Neural crest cell (in vitro differentiated cells): ENCODE measurements at regions not wholly inside any gene's neighbourhood (a gene's known extent, or its start where the extent isn't known, plus 50 kb on each side); places are given as distances from the start of the nearest gene placed in this dataset.

Experiments
- DNase-seq: peaks from one replicate; pipeline ENCODE4 v3.0.0; 2021; ENCODE audit warnings: low read depth, mixed read lengths, low spot score
- H3K27ac Mint-ChIP-seq: one replicate; pipeline ENCODE4 v1.8.0; 2021; ENCODE audit warnings: mild to moderate bottlenecking, mixed read lengths; ENCODE audit not compliant: unreplicated experiment
- H3K27me3 Mint-ChIP-seq: 2 replicates; pipeline ENCODE4 v1.8.0; 2021; ENCODE audit warnings: low read depth, mild to moderate bottlenecking, mixed read lengths
- H3K36me3 Mint-ChIP-seq: 2 replicates; pipeline ENCODE4 v1.8.0; 2021; ENCODE audit warnings: low read depth, mild to moderate bottlenecking, mixed read lengths
- H3K4me1 Mint-ChIP-seq: 2 replicates; pipeline ENCODE4 v1.8.0; 2021; ENCODE audit warnings: mixed read lengths
- H3K4me3 Mint-ChIP-seq: one replicate; pipeline ENCODE4 v1.8.0; 2021; ENCODE audit warnings: mild to moderate bottlenecking, mixed read lengths
- H3K9me3 Mint-ChIP-seq: 2 replicates; pipeline ENCODE4 v1.8.0; 2021; ENCODE audit warnings: mixed read lengths
- TF ChIP-seq, protein P1 (sequence below): fragments of 200-600 bp; sonication (generic); conservative IDR thresholded peaks from 2 replicates; pipeline ENCODE4 v1.5.0; 2021; ENCODE audit warnings: antibody characterized with exemption, mild to moderate bottlenecking

DNA sequence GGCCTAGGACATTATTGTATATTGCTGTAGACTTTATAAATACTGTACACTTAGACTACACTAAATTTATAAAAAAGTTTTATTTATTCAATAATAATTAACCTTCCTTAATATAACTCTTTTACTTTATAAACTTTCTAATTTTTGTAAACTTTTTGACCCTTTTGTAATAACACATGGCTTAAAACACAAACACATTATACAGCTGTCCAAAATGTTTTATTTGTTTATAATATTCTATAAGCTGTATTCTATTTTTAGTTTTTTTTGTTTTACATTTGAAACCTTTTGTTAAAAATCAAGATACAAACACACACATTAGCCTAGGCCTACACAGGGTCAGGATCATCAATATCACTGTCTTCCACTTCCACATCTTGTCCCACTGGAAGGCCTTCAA is 190.0 kb downstream of the BMP4 start:
- TF ChIP-seq, protein P1, sequence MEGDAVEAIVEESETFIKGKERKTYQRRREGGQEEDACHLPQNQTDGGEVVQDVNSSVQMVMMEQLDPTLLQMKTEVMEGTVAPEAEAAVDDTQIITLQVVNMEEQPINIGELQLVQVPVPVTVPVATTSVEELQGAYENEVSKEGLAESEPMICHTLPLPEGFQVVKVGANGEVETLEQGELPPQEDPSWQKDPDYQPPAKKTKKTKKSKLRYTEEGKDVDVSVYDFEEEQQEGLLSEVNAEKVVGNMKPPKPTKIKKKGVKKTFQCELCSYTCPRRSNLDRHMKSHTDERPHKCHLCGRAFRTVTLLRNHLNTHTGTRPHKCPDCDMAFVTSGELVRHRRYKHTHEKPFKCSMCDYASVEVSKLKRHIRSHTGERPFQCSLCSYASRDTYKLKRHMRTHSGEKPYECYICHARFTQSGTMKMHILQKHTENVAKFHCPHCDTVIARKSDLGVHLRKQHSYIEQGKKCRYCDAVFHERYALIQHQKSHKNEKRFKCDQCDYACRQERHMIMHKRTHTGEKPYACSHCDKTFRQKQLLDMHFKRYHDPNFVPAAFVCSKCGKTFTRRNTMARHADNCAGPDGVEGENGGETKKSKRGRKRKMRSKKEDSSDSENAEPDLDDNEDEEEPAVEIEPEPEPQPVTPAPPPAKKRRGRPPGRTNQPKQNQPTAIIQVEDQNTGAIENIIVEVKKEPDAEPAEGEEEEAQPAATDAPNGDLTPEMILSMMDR, result no peak
- H3K27me3 Mint-ChIP-seq, result no peaks in the 10 kb centered on the region
- no peak overlapping the region for H3K4me3 Mint-ChIP-seq
- no peak for DNase-seq
- no peaks in the 10 kb centered on the region for H3K36me3 Mint-ChIP-seq
- H3K4me1 Mint-ChIP-seq, result peaks cover 4% of the 10 kb centered on the region
- H3K27ac Mint-ChIP-seq, result no peak overlapping the region
- no peaks in the 10 kb centered on the region for H3K9me3 Mint-ChIP-seq

DNA sequence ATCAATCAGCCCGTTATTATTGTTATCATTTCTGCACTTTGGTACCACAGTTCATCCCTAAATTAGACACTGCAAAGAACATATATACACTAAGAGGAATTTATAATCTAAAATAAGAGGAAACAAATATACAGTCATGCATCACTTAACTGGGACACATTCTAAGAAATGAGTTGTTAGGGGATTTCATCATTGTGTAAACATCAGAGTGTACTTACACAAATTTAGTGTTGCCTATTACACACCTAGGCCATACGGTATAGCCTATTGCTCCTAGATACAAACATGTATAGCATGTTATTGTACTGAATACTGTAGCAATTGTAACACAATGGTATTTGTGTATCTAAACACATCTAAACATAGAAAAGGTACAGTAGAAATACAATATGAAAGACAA is 190.5 kb downstream of the BMP4 start:
- TF ChIP-seq, protein P1, result no peak
- Mint-ChIP-seq H3K27ac (no peak overlapping the region), H3K4me1 (peaks cover 4% of the 10 kb centered on the region), H3K36me3 (no peaks in the 10 kb centered on the region), H3K9me3 (no peaks in the 10 kb centered on the region), H3K4me3 (no peak overlapping the region), H3K27me3 (no peaks in the 10 kb centered on the region)
- DNase-seq, result no peak

DNA sequence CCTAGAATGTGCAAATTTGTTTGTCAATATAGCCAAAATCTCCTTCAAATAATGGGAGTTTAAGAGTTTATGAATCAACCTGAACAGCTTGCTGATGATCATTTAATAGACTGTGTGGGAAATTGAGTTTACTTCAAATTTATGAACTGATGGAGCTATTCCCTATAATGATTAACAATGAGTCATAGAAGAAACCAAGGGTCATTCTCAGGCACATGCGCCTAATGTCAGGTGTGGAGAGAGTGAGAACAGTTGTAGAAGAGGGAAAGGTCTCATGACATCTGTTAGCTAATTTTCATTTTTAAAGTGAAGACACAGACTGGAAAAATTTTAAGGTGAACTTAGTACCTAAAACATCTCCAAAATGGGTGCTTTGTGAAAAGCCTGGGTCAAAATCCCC is 191.8 kb downstream of the BMP4 start:
- TF ChIP-seq, protein P1, result no peak
- no peak for DNase-seq
- H3K9me3 Mint-ChIP-seq, result no peaks in the 10 kb centered on the region
- no peak overlapping the region for H3K4me3 Mint-ChIP-seq
- peaks cover 4% of the 10 kb centered on the region for H3K4me1 Mint-ChIP-seq
- H3K36me3 Mint-ChIP-seq, result no peaks in the 10 kb centered on the region
- H3K27me3 Mint-ChIP-seq, result no peaks in the 10 kb centered on the region
- no peak overlapping the region for H3K27ac Mint-ChIP-seq

DNA sequence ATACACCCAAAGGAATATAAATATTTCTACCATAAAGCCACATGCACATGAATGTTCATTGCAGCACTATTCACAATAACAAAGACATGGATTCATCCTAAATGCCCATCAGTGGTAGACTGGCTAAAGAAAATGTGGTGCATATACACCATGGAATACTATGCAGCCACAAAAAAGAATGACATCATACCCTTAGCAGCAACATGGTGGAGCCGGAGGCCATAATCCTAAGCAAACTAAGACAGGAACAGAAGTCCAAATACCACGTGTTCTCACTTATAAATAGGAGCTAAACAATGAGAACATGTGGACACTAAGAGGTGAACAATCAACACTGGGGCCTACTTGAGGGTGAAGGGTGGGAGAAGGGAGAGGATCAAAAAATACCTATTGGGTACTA is 198.5 kb downstream of the BMP4 start:
- DNase-seq, result no peak
- Mint-ChIP-seq H3K27ac (no peak overlapping the region), H3K9me3 (peaks cover 8% of the 10 kb centered on the region), H3K4me1 (no peaks in the 10 kb centered on the region), H3K4me3 (no peak overlapping the region), H3K27me3 (no peaks in the 10 kb centered on the region), H3K36me3 (no peaks in the 10 kb centered on the region)
- TF ChIP-seq, protein P1, result no peak

DNA sequence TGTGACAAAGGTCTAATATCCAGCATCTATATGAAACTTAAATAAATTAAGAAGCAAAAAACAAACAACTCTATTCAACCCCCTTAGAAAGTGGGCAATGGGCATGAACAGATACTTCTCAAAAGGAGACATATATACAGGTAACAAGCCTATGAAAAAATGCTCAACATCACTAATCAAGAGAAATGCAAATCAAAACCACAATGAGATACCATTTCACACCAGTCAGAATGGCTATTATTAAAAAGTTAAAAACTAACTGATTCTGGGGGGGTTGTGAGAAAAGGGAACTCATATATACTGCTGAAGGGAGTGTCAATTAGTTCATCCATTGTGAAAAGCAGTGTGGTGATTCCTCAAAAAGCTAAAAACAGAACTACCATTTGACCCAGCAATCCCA is 198.9 kb downstream of the BMP4 start:
- Mint-ChIP-seq H3K36me3 (no peaks in the 10 kb centered on the region), H3K4me1 (no peaks in the 10 kb centered on the region), H3K9me3 (peaks cover 11% of the 10 kb centered on the region)

More for the DNA sequence above, 198.9 kb downstream of the BMP4 start:
- no peak for DNase-seq
- H3K27me3 Mint-ChIP-seq, result no peaks in the 10 kb centered on the region
- H3K27ac Mint-ChIP-seq, result no peak overlapping the region
- no peak overlapping the region for H3K4me3 Mint-ChIP-seq
- TF ChIP-seq, protein P1, result no peak
